ENCODE measurements at regions not wholly inside any gene's neighbourhood (a gene's known extent, or its start where the extent isn't known, plus 50 kb on each side); places are given as distances from the start of the nearest gene placed in this dataset.

DNA sequence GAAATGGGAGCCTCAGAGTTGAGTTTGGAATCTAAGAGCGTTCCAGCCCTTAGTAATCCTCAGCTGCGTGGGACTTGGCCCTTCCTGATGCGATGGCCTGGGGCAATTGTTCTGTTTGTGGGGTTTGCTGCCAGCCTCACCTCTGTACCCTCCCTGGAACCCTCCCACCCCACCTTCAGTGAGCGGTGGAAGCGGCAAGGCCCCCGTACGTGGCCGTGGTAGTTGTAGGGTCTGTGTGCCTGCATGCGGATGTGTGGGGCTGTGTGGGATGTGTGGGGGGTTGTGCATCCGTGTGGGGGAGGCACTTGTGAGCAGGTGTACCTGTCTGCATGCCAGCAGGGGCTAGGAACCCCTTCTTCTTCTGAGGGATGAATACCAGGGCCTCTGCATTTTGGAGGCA, 65.4 kb upstream of the ADRA2C start:
- no peak for DNase-seq (ENCODE audit: low spot score)
- in situ Hi-C loops (cut with MboI; ENCODE audit: low sequenced_read_pairs, unreplicated experiment): no loop called here
- TF ChIP-seq CTCF (IDR thresholded peaks at IDR 0.05; ENCODE audit: borderline replicate concordance, control extremely low read depth, extremely low read depth, insufficient read depth, missing control alignments): no peak

DNA sequence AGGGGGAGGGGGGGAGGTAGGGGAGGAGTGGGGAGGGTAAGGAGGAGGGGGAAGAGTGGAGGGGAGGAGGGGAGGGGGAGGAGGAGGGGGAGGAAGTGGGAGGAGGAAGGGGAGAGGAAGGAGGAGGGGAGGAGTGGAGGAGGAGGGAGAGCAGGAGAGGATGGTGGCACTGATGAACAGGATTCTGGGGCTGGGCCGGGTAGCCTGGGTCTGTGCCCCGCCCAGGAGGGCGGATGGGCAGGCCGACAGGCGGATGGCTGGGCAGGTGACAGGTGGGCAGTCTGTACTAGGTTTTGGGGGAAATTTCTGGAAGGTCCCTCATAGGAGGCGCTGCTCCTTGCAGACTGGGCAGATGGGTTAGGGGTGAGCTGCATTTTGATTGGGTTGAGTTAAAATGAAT, 66.0 kb upstream of the ADRA2C start:
- TF ChIP-seq CTCF (IDR thresholded peaks at IDR 0.05; ENCODE audit: borderline replicate concordance, control extremely low read depth, extremely low read depth, insufficient read depth, missing control alignments): no peak
- no peak for DNase-seq (ENCODE audit: low spot score)
- in situ Hi-C loops (cut with MboI; ENCODE audit: low sequenced_read_pairs, unreplicated experiment): no loop called here

GRCh38 chr4:3699678-3700077, 66.5 kb upstream of the ADRA2C start:
- DNase-seq (ENCODE audit: low spot score): no peak
- no peak for TF ChIP-seq CTCF (IDR thresholded peaks at IDR 0.05; ENCODE audit: borderline replicate concordance, control extremely low read depth, extremely low read depth, insufficient read depth, missing control alignments)
- in situ Hi-C loops (cut with MboI; ENCODE audit: low sequenced_read_pairs, unreplicated experiment): no loop called here

DNA sequence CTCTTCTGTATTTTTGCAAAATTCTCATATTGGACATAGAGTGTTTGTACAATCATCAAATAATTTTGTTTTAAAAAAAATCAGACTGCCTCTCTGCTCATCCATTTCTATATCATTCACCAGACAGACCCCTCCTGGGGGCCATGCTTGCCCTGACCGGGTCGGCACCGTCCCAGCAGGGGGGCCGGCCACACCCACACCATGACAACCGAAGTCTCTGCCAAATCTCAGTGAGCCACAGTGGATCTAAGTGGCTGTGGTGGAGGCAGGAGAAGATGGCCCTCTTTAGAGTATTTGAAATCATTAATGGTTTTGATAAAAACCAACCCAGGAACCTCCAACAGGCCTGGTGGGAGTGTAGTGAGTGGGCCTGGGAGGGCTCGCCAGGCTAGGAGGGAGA, 66.9 kb upstream of the ADRA2C start:
- DNase-seq (ENCODE audit: low spot score): no peak
- in situ Hi-C loops (cut with MboI; ENCODE audit: low sequenced_read_pairs, unreplicated experiment): no loop called here
- TF ChIP-seq CTCF (IDR thresholded peaks at IDR 0.05; ENCODE audit: borderline replicate concordance, control extremely low read depth, extremely low read depth, insufficient read depth, missing control alignments): no peak

DNA sequence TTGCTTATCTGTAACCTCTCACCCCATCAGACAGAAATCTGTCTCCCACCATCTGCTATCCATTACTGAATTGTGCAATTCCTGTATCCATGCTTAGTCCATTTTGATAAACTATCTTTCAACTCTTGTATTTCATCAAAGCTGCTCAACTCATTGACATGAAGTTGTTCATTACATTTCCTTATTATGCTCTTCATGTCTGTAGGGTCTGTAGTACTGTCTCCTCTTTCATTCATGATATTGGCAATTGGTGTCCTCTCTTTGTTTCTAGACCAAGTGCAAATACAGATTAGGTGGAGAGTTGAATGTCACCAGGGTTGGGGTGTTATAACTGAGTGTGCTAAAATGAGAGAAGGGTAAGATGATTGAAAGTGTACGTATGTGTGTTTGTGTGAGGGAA, 69.2 kb upstream of the ADRA2C start:
- DNase-seq (ENCODE audit: low spot score): no peak
- TF ChIP-seq CTCF (IDR thresholded peaks at IDR 0.05; ENCODE audit: borderline replicate concordance, control extremely low read depth, extremely low read depth, insufficient read depth, missing control alignments): no peak
- in situ Hi-C loops (cut with MboI; ENCODE audit: low sequenced_read_pairs, unreplicated experiment): no loop called here

- DNase-seq (ENCODE audit: low spot score): no peak
- TF ChIP-seq CTCF (IDR thresholded peaks at IDR 0.05; ENCODE audit: borderline replicate concordance, control extremely low read depth, extremely low read depth, insufficient read depth, missing control alignments): no peak
- in situ Hi-C loops (cut with MboI; ENCODE audit: low sequenced_read_pairs, unreplicated experiment): no loop called here
Measured at GRCh38 chr4:3690551-3691152, 75.5 kb upstream of the ADRA2C start.

Data from GM13976 (cell line).